HEK293T (cell line): ENCODE measurements at regions not wholly inside any gene's neighbourhood (a gene's known extent, or its start where the extent isn't known, plus 50 kb on each side); places are given as distances from the start of the nearest gene placed in this dataset.

Experiments
- BHLHE40 ChIP-seq: fragments of 450-650 bp; IDR thresholded peaks from 2 replicates; pipeline ENCODE4 v1.6.1; 2016; ENCODE audit warnings: mild to moderate bottlenecking, moderate library complexity, borderline replicate concordance
- FOXA1 ChIP-seq: fragments of 450-650 bp; IDR thresholded peaks from 2 replicates; pipeline ENCODE4 v1.6.1; 2016; ENCODE audit warnings: mild to moderate bottlenecking
- FOXK2 ChIP-seq: fragments of 450-650 bp; IDR thresholded peaks from 2 replicates; pipeline ENCODE4 v1.6.1; 2016; ENCODE audit warnings: mild to moderate bottlenecking
- FOXM1 ChIP-seq: fragments of 450-650 bp; IDR thresholded peaks from 2 replicates; pipeline ENCODE4 v1.6.1; 2017; ENCODE audit warnings: mild to moderate bottlenecking, borderline replicate concordance
- HDGF ChIP-seq: fragments of 450-650 bp; IDR thresholded peaks from 2 replicates; pipeline ENCODE4 v1.6.1; 2017; ENCODE audit warnings: antibody characterized with exemption, borderline replicate concordance
- NFRKB ChIP-seq: fragments of 450-650 bp; IDR thresholded peaks from 2 replicates; pipeline ENCODE4 v1.6.1; 2016; ENCODE audit warnings: mild to moderate bottlenecking, moderate library complexity
- PKNOX1 ChIP-seq: fragments of 450-650 bp; IDR thresholded peaks from 2 replicates; pipeline ENCODE4 v1.6.1; 2016
- SP1 ChIP-seq: fragments of 450-650 bp; IDR thresholded peaks from 2 replicates; pipeline ENCODE4 v1.6.1; 2017
- TARDBP ChIP-seq: fragments of 450-650 bp; IDR thresholded peaks from 2 replicates; pipeline ENCODE4 v1.6.1; 2016
- ZNF384 ChIP-seq: fragments of 450-650 bp; IDR thresholded peaks from 2 replicates; pipeline ENCODE4 v1.6.1; 2016

- TF ChIP-seq NFRKB (no peak), ZNF384 (no peak), PKNOX1 (no peak), BHLHE40 (no peak), SP1 (no peak), FOXA1 (no peak), HDGF (no peak), FOXM1 (no peak), FOXK2 (no peak), TARDBP (no peak)
Observed at GRCh38 chr11:127193950-127194349, 193.4 kb upstream of the KIRREL3 start.
